GM21367 (cell line): ENCODE measurements at regions not wholly inside any gene's neighbourhood (a gene's known extent, or its start where the extent isn't known, plus 50 kb on each side); places are given as distances from the start of the nearest gene placed in this dataset.
"Not testable (repeated sequence)": the region's sequence is repeated elsewhere in the genome, so short reads cannot be mapped to it uniquely, and the experiment has no call there.

Experiments
- ATAC-seq: cut with Tn5 transposase; IDR thresholded peaks from one replicate; pipeline ENCODE4 v1.9.1; 2021; ENCODE audit not compliant: unreplicated experiment

DNA sequence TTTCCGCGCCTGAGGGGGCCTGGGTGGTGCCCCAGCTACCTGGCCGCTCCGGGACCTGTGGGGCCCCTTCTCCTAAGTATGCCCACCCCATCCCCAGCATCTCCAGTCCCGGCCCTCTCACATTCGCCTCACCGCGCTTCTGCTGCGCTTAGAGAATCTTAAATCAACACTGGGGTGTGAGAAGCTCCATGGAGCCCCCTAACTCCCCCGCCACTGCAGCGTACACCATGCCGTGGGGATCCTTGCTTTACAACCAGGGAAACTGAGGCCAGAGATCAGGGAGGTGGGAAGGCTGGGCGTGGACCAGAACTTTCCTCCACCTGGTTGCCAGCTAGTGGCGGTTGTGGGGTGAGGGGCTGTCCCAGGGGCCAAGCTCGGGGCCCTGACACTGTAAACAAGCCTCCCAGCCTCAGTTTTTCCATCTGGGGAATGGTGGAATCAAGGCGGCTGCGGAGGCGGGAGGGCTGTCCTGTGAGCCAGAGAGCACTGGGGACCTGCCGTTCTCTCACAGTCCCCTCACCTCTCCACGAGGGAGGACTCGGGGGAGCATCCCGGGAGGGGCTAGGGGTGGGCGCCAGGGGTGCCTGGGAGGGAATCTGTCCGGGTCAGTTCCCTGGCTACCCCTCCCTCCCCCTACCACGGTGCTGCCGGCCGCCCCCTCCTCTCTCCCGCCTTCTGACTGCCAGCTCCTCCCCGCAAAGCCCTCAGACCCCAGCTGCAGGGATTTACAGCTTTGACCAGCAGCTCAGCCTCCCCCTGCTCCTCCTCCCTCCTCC, 161.2 kb downstream of the C9orf50 start:
- no peak for ATAC-seq

- no peak for ATAC-seq
Observed at GRCh38 chr9:129458663-129459546, 162.0 kb downstream of the C9orf50 start.

- ATAC-seq, result peak; percentile 33
Observed at GRCh38 chr9:129458155-129458661, 162.7 kb downstream of the C9orf50 start.

DNA sequence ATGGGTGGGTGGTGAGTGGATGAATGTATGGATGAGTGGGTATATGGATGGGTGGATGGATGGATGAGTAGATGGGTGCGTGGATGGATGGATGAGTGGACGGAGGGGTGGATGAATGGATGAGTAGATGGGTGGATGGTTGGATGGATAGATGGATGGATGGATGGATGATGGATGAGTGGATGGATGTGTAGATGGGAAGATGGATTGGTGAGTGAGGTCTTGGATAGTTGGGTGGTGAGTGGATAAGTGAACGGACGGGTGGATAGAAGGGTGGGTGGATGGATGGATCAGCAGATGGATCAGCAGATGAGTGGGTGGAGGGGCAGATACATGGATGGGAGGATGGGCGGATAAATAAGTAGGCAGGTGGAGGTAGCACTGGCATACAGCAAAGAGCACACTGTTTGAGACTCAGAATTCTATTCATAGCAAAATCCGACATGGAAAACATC, 163.5 kb downstream of the C9orf50 start:
- ATAC-seq, result no peak

DNA sequence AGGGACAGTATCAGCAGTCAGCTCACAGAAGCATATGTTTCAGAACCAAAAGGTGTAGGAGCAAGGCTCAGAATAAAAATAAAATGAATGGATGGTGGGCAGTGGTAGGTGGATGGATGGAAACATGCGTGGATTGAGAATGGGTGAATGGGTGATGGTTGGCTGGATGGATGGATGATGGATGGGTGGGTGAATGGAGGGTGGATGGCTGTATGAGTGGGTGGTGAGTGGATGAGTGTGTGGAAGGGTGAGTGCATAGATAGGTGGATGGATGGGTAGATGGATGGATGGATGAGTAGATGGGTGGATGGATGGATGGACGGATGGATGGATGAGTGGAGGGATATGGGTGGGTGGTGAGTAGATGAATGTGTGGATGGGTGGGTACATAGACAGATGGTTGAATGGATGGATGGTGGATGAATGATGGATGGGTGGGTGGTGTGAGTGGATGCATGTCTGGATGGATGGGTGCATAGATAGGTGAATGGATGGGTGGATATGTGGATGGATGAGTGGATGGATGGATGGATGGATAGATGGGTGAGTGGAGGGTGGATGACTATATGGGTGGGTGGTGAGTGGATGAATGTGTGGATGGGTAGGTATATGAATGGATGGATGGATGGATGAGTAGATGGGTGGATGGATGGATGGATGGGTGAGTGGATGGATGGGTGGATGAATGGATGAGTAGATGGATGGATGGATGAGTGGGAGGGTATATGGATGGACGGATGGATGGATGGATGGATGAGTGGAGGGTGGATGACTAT, 164.2 kb downstream of the C9orf50 start:
- no peak for ATAC-seq

GRCh38 chr9:129455151-129455995, 165.5 kb downstream of the C9orf50 start:
- no peak for ATAC-seq

- no peak for ATAC-seq
Observed at GRCh38 chr9:129454467-129455067, 166.3 kb downstream of the C9orf50 start.

GRCh38 chr9:129453734-129454133, 167.2 kb downstream of the C9orf50 start:
- no peak for ATAC-seq

- ATAC-seq, result no peak
Observed at GRCh38 chr9:129451669-129452068, 169.2 kb downstream of the C9orf50 start.

DNA sequence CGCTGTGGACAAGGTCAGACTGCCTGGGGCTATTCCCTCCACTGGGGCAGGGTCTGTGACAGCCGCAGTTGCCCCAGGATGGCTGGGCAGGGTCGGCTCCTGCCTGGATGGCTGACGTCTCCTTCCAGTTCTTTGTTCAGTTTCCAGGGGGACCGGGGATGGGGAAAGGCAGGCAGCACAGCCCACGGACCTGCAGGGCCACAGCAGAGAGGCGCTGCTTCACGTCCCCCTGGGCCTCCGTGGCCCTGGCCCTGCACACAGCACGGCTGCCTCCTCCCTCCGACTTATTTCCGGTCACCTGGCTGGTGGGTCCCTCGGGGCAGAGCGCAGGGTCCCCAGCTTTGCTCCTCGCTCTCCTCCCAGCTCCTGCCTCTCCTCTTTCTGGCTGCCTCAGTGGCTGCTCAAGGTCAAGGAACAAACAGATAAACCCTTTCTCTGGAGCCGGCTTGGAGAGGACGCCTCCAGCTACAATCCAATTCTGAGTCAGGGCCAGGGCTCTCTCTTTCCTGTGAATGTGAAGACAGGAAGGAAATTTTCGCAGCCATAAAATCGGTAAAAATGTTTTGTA, 169.7 kb downstream of the C9orf50 start:
- no peak for ATAC-seq

DNA sequence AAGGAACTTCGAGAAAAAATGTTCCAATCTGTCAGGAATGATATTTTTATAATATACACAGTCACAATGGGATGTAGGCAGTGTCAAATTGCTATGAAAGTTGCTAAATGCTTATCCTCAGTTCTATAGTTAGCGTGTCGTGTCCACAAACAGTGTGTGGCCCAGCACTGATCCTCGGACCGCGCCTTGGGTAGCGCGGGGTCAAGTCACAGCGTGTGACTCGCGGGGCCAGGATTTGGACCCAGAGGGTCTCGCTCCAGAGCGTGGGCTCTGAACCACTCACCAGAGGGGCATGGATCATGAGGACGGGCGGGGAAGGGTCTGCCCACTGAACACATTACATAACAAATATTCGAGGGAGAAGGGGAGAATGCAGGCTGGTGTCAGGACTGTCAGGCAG, 171.8 kb downstream of the C9orf50 start:
- ATAC-seq, result no peak

DNA sequence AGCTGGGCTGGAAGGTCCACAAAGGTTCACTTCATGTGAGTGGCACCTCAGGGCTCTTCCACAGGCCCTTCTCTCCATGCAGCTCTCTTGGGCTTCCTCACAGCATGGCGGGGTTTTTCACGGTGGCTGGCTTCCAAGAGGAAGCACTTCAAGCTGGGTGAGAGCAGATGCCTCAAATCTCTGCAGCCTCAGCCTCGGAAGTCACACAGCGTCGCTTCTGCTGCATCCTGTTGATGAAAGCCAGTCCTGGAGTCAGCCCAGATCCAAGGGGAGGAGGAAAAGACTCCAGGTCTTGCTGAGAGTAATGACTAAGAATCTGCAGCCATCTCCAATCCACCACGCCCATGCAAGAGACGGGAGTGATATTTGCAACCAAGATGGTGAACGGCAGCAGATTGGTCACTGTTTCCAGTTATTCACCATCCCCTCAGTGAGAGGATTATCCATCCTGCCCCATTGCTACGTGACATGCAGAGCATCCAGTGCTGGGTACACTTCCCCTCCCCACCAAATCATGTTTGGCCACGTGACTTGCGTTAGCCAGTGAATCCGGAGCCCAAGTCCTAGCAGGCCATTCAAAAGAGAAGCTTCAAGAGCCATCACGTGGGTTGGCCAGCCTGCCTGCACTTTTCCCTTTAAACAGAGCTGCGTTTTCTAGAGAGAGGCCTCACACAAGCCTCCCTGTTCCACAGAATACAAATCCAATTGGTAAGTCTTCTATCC, 173.9 kb downstream of the C9orf50 start:
- no peak for ATAC-seq

GRCh38 chr9:129445794-129446306, 175.1 kb downstream of the C9orf50 start:
- no peak for ATAC-seq

DNA sequence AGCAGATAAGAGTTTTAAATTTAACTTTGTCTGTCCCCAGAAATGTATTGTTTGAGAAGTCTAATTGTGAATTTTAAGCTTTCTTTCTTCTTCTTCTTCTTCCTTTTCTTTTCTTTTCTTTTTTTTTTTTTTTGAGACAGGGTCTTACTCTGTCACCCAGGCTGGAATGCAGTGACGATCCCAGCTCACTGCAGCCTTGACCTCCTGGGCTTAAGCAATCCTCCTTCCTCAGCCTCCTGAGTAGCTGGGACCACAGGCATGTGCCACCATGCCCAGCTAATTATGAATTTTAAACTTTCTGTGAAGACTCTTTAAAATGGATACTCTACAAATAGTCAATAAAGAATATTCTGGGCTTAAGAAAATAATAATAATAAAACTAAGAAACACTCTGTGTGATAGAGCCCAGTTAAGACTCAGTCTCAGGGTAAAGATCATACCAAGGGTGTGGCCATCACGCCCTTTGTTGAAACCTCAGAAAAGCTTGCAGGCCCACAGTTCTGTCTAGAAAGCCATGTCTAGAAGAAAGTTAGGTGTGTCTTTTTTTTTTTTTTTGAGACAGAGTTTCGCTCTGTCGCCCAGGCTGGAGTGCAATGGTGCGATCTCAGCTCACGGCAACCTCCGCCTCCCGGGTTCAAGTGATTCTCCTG, 177.3 kb downstream of the C9orf50 start:
- ATAC-seq, result not testable (repeated sequence)

GRCh38 chr9:129442803-129443511, 177.9 kb downstream of the C9orf50 start:
- no peak for ATAC-seq

- ATAC-seq, result no peak
Observed at GRCh38 chr9:129441852-129442251, 179.0 kb downstream of the C9orf50 start.

GRCh38 chr9:129440435-129441186, 180.3 kb downstream of the C9orf50 start:
- ATAC-seq, result no peak
